Activated naive CD4-positive, alpha-beta T cell treated with anti-CD3 and anti-CD28 coated beads, Interleukin-2, amount 50 U/mL, for 72 hours (primary cell): ENCODE measurements at regions not wholly inside any gene's neighbourhood (a gene's known extent, or its start where the extent isn't known, plus 50 kb on each side); places are given as distances from the start of the nearest gene placed in this dataset.
"Not testable (repeated sequence)": the region's sequence is repeated elsewhere in the genome, so short reads cannot be mapped to it uniquely, and the experiment has no call there.

Source experiments
- ATAC-seq, 2 donors: fragments of 150-1000 bp; cut with Tn5 transposase; 2 replicates each; pipeline ENCODE4 v1.10.0; 2021; ENCODE audit warnings: mild to moderate bottlenecking in 2 of 2, moderate library complexity in 2 of 2
- DNase-seq, 2 donors: peaks; one replicate each; pipeline ENCODE4 v3.0.0; 2021 to 2022; ENCODE audit warnings: low spot score in 2 of 2
- H3K27ac Mint-ChIP-seq, 2 donors: one replicate each; pipeline ENCODE4 v1.8.0; 2022; ENCODE audit warnings: mild to moderate bottlenecking in 2 of 2, mixed read lengths in 2 of 2
- H3K36me3 Mint-ChIP-seq, 2 donors: one replicate each; pipeline ENCODE4 v1.8.0; 2022; ENCODE audit warnings: mixed read lengths in 2 of 2
- H3K9me3 Mint-ChIP-seq, 2 donors: one replicate each; pipeline ENCODE4 v1.8.0; 2022; ENCODE audit warnings: mixed read lengths in 2 of 2

- peaks cover 16 to 20% of the 10 kb centered on the region in 2 donors for H3K9me3 Mint-ChIP-seq
- no peak overlapping the region for H3K27ac Mint-ChIP-seq
- H3K36me3 Mint-ChIP-seq, result no peaks in the 10 kb centered on the region
- ATAC-seq (no peak), DNase-seq (no peak)
These were observed 486.5 kb downstream of the TMEM114 start for GRCh38 chr16:8103649-8104289.

DNA sequence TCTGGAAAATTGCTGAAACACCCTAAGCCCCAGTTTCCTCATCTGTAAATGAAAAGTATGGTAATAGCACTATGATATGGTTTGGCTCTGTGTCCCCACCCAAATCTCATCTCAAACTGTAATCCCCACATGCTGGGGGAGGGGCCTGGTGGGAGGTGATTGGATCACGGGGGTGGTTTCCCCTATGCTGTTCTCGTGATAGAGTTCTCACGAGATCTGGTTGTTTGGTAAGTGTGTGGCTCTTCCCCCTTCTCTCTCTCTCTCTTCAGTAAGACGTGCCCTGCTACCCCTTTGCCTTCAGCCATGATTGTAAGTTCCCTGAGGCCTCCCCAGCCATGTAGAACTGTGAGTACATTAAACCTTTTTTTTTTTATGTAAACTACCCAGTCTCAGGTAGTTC lies 490.7 kb downstream of the TMEM114 start:
- Mint-ChIP-seq H3K9me3 (peaks cover 26 to 33% of the 10 kb centered on the region in 2 donors), H3K27ac (no peak overlapping the region), H3K36me3 (no peaks in the 10 kb centered on the region)
- ATAC-seq (no peak), DNase-seq (no peak)

- H3K9me3 Mint-ChIP-seq, result peaks cover 28 to 35% of the 10 kb centered on the region in 2 donors
- ATAC-seq (no peak), DNase-seq (no peak)
- no peak overlapping the region for H3K27ac Mint-ChIP-seq
- H3K36me3 Mint-ChIP-seq, result no peaks in the 10 kb centered on the region
These were observed 491.3 kb downstream of the TMEM114 start for GRCh38 chr16:8098947-8099512.

GRCh38 chr16:8096211-8096610 lies 494.1 kb downstream of the TMEM114 start:
- Mint-ChIP-seq H3K36me3 (no peaks in the 10 kb centered on the region), H3K27ac (no peak overlapping the region), H3K9me3 (peaks cover 36 to 40% of the 10 kb centered on the region in 2 donors)
- ATAC-seq (no peak), DNase-seq (no peak)

DNA sequence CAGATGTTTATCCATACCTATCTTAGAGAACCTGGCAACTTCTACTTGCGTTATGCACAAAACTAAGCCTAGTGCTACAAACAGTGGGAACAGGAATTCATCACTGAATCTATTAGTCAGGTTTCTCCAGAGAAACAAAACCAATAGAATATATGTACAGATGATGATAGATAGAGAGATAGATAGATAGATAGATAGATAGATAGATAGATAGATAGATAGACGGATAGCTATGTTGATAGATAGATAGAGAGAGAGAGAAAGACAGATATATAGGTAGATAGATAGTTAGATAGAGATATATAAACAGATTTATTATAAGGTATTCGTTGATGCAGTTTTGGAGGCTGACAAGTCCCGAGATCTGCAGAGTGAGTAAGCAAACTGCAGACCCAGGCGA lies 495.6 kb downstream of the TMEM114 start:
- DNase-seq (no peak), ATAC-seq (no peak)
- Mint-ChIP-seq H3K27ac (no peak overlapping the region), H3K9me3 (peaks cover 30 to 31% of the 10 kb centered on the region in 2 donors), H3K36me3 (no peaks in the 10 kb centered on the region)

GRCh38 chr16:8088820-8089338 lies 501.4 kb downstream of the TMEM114 start:
- Mint-ChIP-seq H3K9me3 (peaks cover 12 to 23% of the 10 kb centered on the region in 2 donors), H3K36me3 (no peaks in the 10 kb centered on the region), H3K27ac (no peak overlapping the region)
- no peak for ATAC-seq
- DNase-seq, result no peak

DNA sequence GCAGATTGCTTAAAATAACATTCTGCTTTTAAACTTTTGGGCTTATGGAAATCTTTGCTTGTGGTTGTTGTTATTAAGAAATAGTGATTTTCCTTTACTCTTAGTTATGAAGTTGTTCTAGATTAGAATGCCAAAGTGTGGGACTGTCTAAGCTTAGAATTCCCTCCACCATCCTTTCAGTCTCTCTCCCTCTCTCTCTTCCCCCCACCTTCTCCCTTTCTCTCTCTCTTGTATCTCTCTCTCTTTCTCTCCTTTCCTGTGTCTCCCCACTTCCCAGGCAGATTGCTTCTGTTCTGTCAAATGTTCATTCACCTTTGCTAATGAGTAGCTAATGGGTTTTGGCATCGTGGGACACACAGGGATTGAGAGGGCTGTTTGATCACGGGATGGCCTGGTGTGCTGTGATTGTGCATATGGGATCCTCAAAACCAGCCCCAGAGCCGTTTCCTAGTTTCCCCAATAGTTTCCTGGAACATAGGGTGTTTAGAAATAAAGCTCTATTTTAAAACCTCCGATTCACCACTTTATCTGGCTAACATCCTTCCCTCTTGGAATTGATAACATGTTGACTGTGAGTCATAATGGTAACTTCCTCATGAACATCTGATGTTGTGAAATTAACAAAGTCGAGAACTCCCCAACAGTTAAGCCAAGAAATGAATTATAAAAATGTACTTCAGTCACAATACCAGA lies 502.6 kb downstream of the TMEM114 start:
- DNase-seq, result no peak
- no peak overlapping the region for H3K27ac Mint-ChIP-seq
- H3K9me3 Mint-ChIP-seq, result peaks cover 12 to 23% of the 10 kb centered on the region in 2 donors
- no peak for ATAC-seq
- no peaks in the 10 kb centered on the region for H3K36me3 Mint-ChIP-seq

DNA sequence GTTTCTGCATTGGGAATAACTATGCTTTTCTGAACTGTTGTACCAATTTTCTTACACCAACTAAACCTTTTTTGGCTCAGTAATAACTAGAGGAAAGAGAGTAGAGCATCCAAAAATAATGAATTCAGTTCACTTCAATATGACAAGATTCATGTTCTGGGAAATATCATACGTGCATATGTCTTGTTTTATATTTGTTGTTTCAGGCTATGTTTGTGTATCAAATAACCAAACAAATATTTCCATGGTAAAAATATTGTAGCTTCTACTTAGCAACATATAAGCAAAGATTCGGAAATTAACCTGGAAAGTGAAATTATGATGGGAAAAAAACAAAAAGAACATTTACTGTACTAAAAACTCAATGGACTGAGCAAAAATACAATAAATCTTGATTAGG lies 503.2 kb downstream of the TMEM114 start:
- peaks cover 12 to 23% of the 10 kb centered on the region in 2 donors for H3K9me3 Mint-ChIP-seq
- H3K36me3 Mint-ChIP-seq, result no peaks in the 10 kb centered on the region
- DNase-seq, result no peak
- ATAC-seq, result no peak
- H3K27ac Mint-ChIP-seq, result no peak overlapping the region

- Mint-ChIP-seq H3K36me3 (no peaks in the 10 kb centered on the region), H3K27ac (no peak overlapping the region), H3K9me3 (peaks cover 6 to 16% of the 10 kb centered on the region in 2 donors)
- ATAC-seq, result no peak
- DNase-seq, result no peak
These were observed 505.4 kb downstream of the TMEM114 start for GRCh38 chr16:8084882-8085281.

DNA sequence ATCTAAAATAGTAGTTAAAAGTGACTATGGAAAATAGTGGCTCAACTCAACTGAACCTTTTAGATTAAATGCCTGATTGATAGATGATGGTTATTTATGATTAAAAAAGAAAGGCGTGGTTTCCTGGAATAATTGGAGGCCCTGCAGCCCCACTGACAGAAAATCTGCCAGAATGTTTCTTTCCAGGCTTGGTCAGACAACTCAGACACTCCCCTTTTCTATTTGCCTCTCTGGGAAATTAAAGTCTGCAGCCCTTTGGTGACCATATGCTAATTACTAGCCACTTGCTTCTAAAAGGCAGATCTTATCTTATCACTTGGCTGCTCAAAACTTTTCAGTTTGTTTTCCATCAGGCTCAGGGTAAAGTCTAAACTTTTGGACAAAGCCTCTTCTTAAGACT lies 506.0 kb downstream of the TMEM114 start:
- DNase-seq, result no peak
- Mint-ChIP-seq H3K9me3 (peaks cover 2 to 14% of the 10 kb centered on the region in 2 donors), H3K27ac (no peak overlapping the region), H3K36me3 (no peaks in the 10 kb centered on the region)
- ATAC-seq, result no peak

DNA sequence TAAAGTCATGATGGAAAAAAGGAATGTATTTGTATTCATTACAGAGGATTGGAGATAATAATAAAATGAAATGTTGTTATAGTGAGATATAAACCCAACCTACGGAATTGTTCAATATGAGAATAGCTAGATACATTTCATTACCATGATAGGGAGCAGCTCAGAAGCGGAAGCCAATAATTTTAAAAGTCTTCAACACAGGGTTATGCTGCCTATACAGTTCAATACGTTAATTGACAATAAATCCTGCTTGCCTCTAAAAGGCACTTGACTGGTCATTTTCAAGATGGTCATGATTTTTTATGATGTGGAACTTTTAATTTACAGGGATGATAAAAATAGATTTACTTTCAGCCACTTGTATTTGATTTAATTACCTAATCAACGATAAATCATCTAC lies 506.8 kb downstream of the TMEM114 start:
- H3K36me3 Mint-ChIP-seq, result no peaks in the 10 kb centered on the region
- no peak for ATAC-seq
- no peak for DNase-seq
- no peak overlapping the region for H3K27ac Mint-ChIP-seq
- peaks cover 0 to 12% of the 10 kb centered on the region in 2 donors for H3K9me3 Mint-ChIP-seq

- H3K36me3 Mint-ChIP-seq, result no peaks in the 10 kb centered on the region
- H3K9me3 Mint-ChIP-seq, result peaks cover 5 to 6% of the 10 kb centered on the region in 2 donors
- DNase-seq, result no peak
- H3K27ac Mint-ChIP-seq, result no peak overlapping the region
- no peak for ATAC-seq
These were observed 509.5 kb downstream of the TMEM114 start for GRCh38 chr16:8080817-8081216.

- H3K9me3 Mint-ChIP-seq, result peaks cover 14 to 24% of the 10 kb centered on the region in 2 donors
- ATAC-seq, result no peak
These were observed 515.0 kb downstream of the TMEM114 start for GRCh38 chr16:8075271-8075670.

DNA sequence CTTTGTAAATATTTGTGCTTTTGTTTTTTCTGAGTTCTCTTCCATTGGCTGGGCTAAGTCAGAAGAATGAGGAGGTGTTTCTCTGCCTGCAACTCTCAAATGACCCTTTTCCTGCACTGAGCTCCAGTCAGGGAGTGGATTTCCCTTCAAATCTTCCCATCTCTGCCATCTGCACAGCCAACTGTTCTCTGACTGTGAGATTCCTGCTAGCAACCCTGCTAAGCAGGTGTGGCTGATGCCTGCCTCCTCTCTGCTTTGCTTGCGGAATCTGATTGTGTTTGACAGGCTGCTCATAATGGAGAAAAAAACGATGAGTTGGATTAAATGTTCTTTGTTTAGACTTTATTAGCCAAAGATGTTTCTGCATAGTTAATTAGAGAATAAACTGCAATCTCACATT lies 519.8 kb downstream of the TMEM114 start:
- no peak overlapping the region for H3K27ac Mint-ChIP-seq
- peaks cover 6 to 15% of the 10 kb centered on the region in 2 donors for H3K36me3 Mint-ChIP-seq
- peaks cover 27 to 37% of the 10 kb centered on the region in 2 donors for H3K9me3 Mint-ChIP-seq

More at GRCh38 chr16:8075271-8075670, 515.0 kb downstream of the TMEM114 start:
- H3K36me3 Mint-ChIP-seq, result no peaks in the 10 kb centered on the region
- no peak overlapping the region for H3K27ac Mint-ChIP-seq
- DNase-seq, result no peak

DNA sequence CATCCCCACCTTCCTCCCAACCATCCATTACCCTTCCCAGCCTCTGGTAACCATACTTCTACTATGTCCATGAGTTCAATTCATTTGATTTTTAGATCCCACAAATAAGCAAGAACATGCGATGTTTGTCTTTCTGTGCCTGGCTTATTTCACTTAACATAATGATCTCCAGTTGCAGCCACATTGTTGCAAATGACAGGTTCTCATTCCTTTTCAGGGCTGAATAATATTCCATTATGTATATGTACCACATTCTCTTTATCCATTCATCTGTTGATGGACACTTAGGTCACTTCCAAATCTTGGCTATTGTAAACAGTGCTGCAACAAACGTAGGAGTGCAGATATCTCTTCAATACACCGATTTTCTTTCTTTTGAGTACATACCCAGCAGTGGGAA lies 522.1 kb downstream of the TMEM114 start:
- not testable (repeated sequence) for ATAC-seq, DNase-seq, H3K27ac Mint-ChIP-seq
- H3K9me3 Mint-ChIP-seq, result peaks cover 32 to 33% of the 10 kb centered on the region in 2 donors
- H3K36me3 Mint-ChIP-seq, result peaks cover 6 to 22% of the 10 kb centered on the region in 2 donors

More for the DNA sequence above, 519.8 kb downstream of the TMEM114 start:
- no peak for DNase-seq
- no peak for ATAC-seq

DNA sequence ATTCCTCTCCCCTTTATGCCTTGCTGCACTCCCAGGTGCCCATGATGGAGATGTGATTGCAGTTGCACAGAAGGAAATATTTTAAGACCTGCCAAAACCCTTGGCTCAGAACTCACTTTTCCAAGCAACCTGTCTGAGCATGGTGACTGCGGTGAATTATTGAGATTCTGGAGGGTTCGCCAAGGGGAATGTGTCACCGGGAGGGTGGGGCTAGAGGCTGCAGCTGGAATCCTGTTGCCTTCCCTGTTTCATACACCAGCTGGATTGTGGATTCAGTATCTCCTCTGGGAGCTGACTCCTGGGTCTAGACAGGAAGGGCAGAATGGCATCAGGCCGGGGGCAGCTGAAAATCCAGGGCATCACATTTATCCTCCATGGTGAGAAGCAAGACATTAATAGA lies 527.2 kb downstream of the TMEM114 start:
- ATAC-seq (no peak), DNase-seq (no peak)
- Mint-ChIP-seq H3K36me3 (peaks cover 6 to 17% of the 10 kb centered on the region in 2 donors), H3K27ac (no peak overlapping the region), H3K9me3 (peaks cover 29 to 33% of the 10 kb centered on the region in 2 donors)

GRCh38 chr16:8062677-8063076 lies 527.6 kb downstream of the TMEM114 start:
- peaks cover 6 to 16% of the 10 kb centered on the region in 2 donors for H3K36me3 Mint-ChIP-seq
- H3K9me3 Mint-ChIP-seq, result peaks cover 28 to 32% of the 10 kb centered on the region in 2 donors
- no peak for ATAC-seq
- no peak overlapping the region for H3K27ac Mint-ChIP-seq
- no peak for DNase-seq
